ENCODE measurements at regions not wholly inside any gene's neighbourhood (a gene's known extent, or its start where the extent isn't known, plus 50 kb on each side); places are given as distances from the start of the nearest gene placed in this dataset.

DNA sequence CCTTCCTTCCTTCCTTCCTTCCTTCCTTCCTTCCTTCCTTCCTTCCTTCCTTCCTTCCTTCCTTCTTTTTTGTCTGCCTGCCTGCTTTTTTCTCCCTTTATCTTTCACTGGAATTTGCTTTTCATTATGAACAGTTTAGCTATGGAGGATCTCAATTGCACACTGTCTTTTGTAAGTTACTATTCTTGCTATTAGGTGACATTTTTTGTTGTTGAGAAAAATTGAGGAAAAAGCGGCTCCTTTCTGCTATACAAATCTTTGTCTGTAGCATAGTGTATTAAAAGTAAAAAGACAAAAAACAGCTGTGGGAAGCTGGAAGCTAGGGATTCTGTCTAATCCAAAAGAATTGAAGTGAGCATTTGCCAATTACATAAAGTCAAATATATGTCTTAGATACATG lies 448.7 kb downstream of the DCDC2C start:
- 100% methylated on average over 1 of the region's 1 CpG for WGBS, 2 experiments
- no peaks in the 10 kb centered on the region for H3K36me3 ChIP-seq (ENCODE audit: control insufficient read depth, insufficient read depth, low read length)
- no peaks in the 10 kb centered on the region for H3K9me3 ChIP-seq (ENCODE audit: control insufficient read depth, low read length)
- H3K4me1 ChIP-seq (ENCODE audit: control insufficient read depth, insufficient read depth, low read length): no peaks in the 10 kb centered on the region
- no peak overlapping the region for H3K27ac ChIP-seq (ENCODE audit: insufficient read depth, low read depth, low read length, poor library complexity, severe bottlenecking)
- H3K27me3 ChIP-seq (ENCODE audit: control insufficient read depth, insufficient read depth, low read length, poor library complexity, severe bottlenecking): no peaks in the 10 kb centered on the region
- H3K4me3 ChIP-seq (ENCODE audit: insufficient read depth, low read depth, low read length): no peak overlapping the region

DNA sequence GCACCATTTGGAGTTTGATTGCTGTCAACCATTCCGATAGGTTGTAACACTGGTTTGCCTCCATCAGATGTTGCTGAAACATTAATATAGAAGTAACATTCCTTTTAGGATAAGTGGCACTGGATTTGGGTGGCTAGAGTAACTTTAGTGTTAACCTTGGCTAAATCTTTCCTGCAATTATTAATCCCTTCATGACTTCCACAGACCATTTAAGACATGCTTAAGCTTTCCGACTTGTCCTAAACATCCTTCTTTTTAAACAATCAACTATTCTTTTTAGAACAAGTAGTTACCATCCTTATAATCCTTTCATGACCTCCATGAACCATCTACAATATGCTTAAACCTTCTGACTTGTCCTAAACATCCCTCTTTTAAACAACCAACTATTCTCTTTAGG lies 465.5 kb downstream of the DCDC2C start:
- no peaks in the 10 kb centered on the region for H3K4me1 ChIP-seq (ENCODE audit: control insufficient read depth, insufficient read depth, low read length)
- H3K9me3 ChIP-seq (ENCODE audit: control insufficient read depth, low read length): no peaks in the 10 kb centered on the region
- H3K36me3 ChIP-seq (ENCODE audit: control insufficient read depth, insufficient read depth, low read length): no peaks in the 10 kb centered on the region
- H3K27ac ChIP-seq (ENCODE audit: insufficient read depth, low read depth, low read length, poor library complexity, severe bottlenecking): no peak overlapping the region
- WGBS, 2 experiments: no CpG with 5 or more reads among the region's 2 CpGs
- H3K27me3 ChIP-seq (ENCODE audit: control insufficient read depth, insufficient read depth, low read length, poor library complexity, severe bottlenecking): no peaks in the 10 kb centered on the region
- H3K4me3 ChIP-seq (ENCODE audit: insufficient read depth, low read depth, low read length): no peak overlapping the region

DNA sequence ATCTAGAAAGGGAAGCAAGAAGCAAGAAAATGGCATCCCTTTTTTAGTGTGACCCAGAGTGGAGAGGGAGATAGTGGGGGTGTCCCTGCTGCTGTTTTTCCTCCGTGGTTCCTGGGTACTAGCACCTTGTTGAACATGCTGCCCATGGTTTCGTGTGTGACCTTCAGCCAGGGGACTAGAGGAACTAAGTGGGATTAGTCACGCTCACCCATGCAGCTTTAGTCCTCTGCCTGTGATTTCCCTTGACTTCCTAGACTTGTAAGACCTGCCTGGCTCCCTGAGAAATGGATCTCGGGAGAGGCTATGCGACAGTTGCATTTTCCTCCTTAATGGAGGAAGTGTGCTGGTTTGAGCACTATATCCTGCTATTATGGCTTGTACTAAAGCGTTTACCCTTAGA lies 471.4 kb downstream of the DCDC2C start:
- Histone ChIP-seq H3K9me3 (ENCODE audit: control insufficient read depth, low read length) (no peaks in the 10 kb centered on the region), H3K36me3 (ENCODE audit: control insufficient read depth, insufficient read depth, low read length) (no peaks in the 10 kb centered on the region), H3K4me3 (ENCODE audit: insufficient read depth, low read depth, low read length) (no peak overlapping the region), H3K27me3 (ENCODE audit: control insufficient read depth, insufficient read depth, low read length, poor library complexity, severe bottlenecking) (no peaks in the 10 kb centered on the region), H3K27ac (ENCODE audit: insufficient read depth, low read depth, low read length, poor library complexity, severe bottlenecking) (no peak overlapping the region), H3K4me1 (ENCODE audit: control insufficient read depth, insufficient read depth, low read length) (no peaks in the 10 kb centered on the region)
- WGBS, 2 experiments: no CpG with 5 or more reads among the region's 6 CpGs

DNA sequence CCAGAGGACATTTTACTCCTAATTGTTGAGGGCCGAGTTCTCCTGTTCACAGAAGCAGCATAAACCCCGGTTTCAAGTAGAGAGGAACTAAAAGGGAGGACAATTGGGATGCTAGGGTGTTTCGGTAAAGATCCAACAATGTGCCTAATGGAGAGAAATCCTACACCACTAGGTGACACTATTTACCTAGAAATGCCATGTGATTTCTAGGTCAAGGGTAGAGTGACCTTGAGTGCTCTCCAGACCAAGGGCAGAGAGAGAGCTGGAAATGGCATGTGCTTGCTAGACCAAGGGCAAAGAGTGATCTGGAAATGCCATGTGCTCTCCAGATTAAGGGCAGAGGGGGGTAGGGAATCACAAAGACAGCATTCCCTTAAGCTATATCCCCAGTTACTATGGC lies 472.0 kb downstream of the DCDC2C start:
- H3K4me3 ChIP-seq (ENCODE audit: insufficient read depth, low read depth, low read length): no peak overlapping the region
- no peaks in the 10 kb centered on the region for H3K27me3 ChIP-seq (ENCODE audit: control insufficient read depth, insufficient read depth, low read length, poor library complexity, severe bottlenecking)
- H3K36me3 ChIP-seq (ENCODE audit: control insufficient read depth, insufficient read depth, low read length): no peaks in the 10 kb centered on the region
- no peaks in the 10 kb centered on the region for H3K9me3 ChIP-seq (ENCODE audit: control insufficient read depth, low read length)
- no peaks in the 10 kb centered on the region for H3K4me1 ChIP-seq (ENCODE audit: control insufficient read depth, insufficient read depth, low read length)
- H3K27ac ChIP-seq (ENCODE audit: insufficient read depth, low read depth, low read length, poor library complexity, severe bottlenecking): no peak overlapping the region
- WGBS, 2 experiments: no CpG with 5 or more reads among the region's 3 CpGs

DNA sequence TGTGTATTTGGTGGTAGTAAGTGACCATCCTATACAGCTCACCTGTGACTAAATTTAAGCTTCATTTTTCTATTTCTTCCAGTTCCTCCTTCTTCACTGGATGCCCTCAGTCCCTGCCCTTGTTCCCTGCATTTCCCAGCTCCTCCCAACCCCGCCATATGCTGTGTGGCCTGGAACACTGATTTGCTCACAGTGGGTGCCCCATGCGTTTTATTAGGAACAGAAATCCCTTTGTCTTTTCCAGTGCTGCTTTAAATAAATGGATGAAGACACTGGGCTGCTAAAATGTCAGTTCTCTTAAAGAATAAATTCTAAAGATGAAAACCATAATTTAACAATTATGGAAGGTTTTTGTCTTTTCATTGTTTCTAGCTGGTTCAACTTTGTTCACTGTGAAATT lies 477.3 kb downstream of the DCDC2C start:
- Histone ChIP-seq H3K27ac (ENCODE audit: insufficient read depth, low read depth, low read length, poor library complexity, severe bottlenecking) (no peak overlapping the region), H3K4me3 (ENCODE audit: insufficient read depth, low read depth, low read length) (no peak overlapping the region), H3K9me3 (ENCODE audit: control insufficient read depth, low read length) (no peaks in the 10 kb centered on the region), H3K27me3 (ENCODE audit: control insufficient read depth, insufficient read depth, low read length, poor library complexity, severe bottlenecking) (no peaks in the 10 kb centered on the region), H3K4me1 (ENCODE audit: control insufficient read depth, insufficient read depth, low read length) (no peaks in the 10 kb centered on the region), H3K36me3 (ENCODE audit: control insufficient read depth, insufficient read depth, low read length) (no peaks in the 10 kb centered on the region)
- WGBS, 2 experiments: 82 to 94% methylated on average over 2 of the region's 2 CpGs

DNA sequence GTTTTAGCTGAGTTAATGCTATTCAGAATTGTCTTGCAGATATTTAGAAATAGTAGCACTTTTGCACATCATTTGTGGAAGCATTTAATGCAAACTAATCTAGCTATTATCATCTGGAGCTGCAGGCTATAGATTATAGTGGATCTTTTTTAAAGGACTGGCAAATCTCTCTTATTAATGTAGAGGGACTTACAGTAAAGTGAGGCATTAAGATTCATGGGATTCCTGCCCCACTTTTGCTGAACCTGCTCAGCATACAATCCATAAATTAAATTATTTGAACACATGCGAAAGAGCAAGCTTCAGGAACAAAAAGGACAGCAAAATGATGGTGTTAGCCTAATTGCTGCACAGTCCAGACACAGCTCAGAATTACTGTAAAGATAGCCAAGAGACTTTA lies 477.7 kb downstream of the DCDC2C start:
- H3K9me3 ChIP-seq (ENCODE audit: control insufficient read depth, low read length): no peaks in the 10 kb centered on the region
- WGBS, 2 experiments: 84 to 100% methylated on average over 1 of the region's 1 CpG
- no peaks in the 10 kb centered on the region for H3K4me1 ChIP-seq (ENCODE audit: control insufficient read depth, insufficient read depth, low read length)
- no peaks in the 10 kb centered on the region for H3K27me3 ChIP-seq (ENCODE audit: control insufficient read depth, insufficient read depth, low read length, poor library complexity, severe bottlenecking)
- no peaks in the 10 kb centered on the region for H3K36me3 ChIP-seq (ENCODE audit: control insufficient read depth, insufficient read depth, low read length)
- no peak overlapping the region for H3K4me3 ChIP-seq (ENCODE audit: insufficient read depth, low read depth, low read length)
- no peak overlapping the region for H3K27ac ChIP-seq (ENCODE audit: insufficient read depth, low read depth, low read length, poor library complexity, severe bottlenecking)

DNA sequence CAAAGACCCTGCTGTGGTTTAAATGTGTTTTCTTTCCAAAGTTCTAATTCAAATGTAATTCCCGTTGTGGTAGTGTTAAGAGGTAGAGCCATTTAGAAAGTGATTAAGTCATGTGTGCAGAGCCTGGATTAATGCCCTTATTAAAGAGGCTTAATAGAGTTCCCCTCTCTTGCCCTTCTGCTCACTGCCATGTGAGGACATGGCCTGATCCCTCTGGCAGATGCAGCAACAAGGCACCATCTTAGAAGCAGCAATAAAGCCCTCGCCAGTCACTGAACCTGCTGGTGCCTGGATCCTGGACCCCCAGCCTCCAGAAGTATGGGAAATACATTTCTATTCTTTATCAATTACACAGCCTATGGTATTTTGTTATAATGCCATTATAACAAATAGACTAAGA lies 485.2 kb downstream of the DCDC2C start:
- Histone ChIP-seq H3K36me3 (ENCODE audit: control insufficient read depth, insufficient read depth, low read length) (no peaks in the 10 kb centered on the region), H3K27me3 (ENCODE audit: control insufficient read depth, insufficient read depth, low read length, poor library complexity, severe bottlenecking) (no peaks in the 10 kb centered on the region), H3K4me1 (ENCODE audit: control insufficient read depth, insufficient read depth, low read length) (no peaks in the 10 kb centered on the region), H3K4me3 (ENCODE audit: insufficient read depth, low read depth, low read length) (no peak overlapping the region), H3K27ac (ENCODE audit: insufficient read depth, low read depth, low read length, poor library complexity, severe bottlenecking) (no peak overlapping the region), H3K9me3 (ENCODE audit: control insufficient read depth, low read length) (no peaks in the 10 kb centered on the region)
- WGBS, 2 experiments: 97 to 100% methylated on average over 2 of the region's 2 CpGs

DNA sequence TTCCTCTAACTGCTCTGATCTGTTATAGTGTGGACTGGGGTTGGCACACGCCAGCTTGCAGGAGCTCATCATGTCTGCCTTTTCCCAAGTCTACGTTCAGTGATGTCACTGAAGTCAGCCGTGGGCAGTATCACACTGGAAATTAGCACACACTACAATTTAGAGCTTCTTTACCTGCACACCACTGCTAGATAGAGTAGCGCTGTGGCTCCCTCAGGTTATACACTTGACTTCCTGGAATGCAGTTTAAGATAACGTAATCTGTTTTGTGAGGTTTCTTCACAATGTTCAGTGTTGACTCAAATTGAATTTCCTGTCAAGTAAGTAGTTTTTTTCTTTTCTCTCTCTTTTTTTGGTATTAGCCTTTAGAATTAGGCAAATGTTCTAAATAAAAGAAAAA lies 487.2 kb downstream of the DCDC2C start:
- H3K27ac ChIP-seq (ENCODE audit: insufficient read depth, low read depth, low read length, poor library complexity, severe bottlenecking): no peak overlapping the region
- H3K4me3 ChIP-seq (ENCODE audit: insufficient read depth, low read depth, low read length): no peak overlapping the region
- no peaks in the 10 kb centered on the region for H3K4me1 ChIP-seq (ENCODE audit: control insufficient read depth, insufficient read depth, low read length)
- H3K27me3 ChIP-seq (ENCODE audit: control insufficient read depth, insufficient read depth, low read length, poor library complexity, severe bottlenecking): no peaks in the 10 kb centered on the region
- 85 to 92% methylated on average over 5 of the region's 5 CpGs for WGBS, 2 experiments
- H3K36me3 ChIP-seq (ENCODE audit: control insufficient read depth, insufficient read depth, low read length): no peaks in the 10 kb centered on the region
- H3K9me3 ChIP-seq (ENCODE audit: control insufficient read depth, low read length): no peaks in the 10 kb centered on the region

DNA sequence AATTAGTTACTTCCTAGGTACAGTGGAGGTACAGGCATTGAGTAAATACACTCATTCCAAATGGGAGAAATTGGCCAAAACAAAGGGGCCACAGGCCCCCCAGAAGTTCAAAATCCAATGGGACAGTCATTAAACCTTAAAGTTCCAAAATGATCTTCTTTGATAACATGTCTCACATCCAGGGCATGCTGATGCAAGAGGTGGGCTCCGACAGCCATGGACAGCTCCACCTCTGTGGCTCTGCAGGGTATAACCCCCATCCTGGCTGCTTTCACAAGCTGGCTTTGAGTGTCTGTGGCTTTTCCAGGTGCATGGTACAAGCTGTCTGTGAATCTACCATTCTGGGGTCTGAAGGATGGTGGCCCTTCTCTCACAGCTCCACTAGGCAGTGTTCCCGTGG lies 488.7 kb downstream of the DCDC2C start:
- 94 to 96% methylated on average over 2 of the region's 2 CpGs for WGBS, 2 experiments
- no peaks in the 10 kb centered on the region for H3K9me3 ChIP-seq (ENCODE audit: control insufficient read depth, low read length)
- no peak overlapping the region for H3K27ac ChIP-seq (ENCODE audit: insufficient read depth, low read depth, low read length, poor library complexity, severe bottlenecking)
- H3K4me3 ChIP-seq (ENCODE audit: insufficient read depth, low read depth, low read length): no peak overlapping the region
- H3K27me3 ChIP-seq (ENCODE audit: control insufficient read depth, insufficient read depth, low read length, poor library complexity, severe bottlenecking): no peaks in the 10 kb centered on the region
- H3K36me3 ChIP-seq (ENCODE audit: control insufficient read depth, insufficient read depth, low read length): no peaks in the 10 kb centered on the region
- no peaks in the 10 kb centered on the region for H3K4me1 ChIP-seq (ENCODE audit: control insufficient read depth, insufficient read depth, low read length)

DNA sequence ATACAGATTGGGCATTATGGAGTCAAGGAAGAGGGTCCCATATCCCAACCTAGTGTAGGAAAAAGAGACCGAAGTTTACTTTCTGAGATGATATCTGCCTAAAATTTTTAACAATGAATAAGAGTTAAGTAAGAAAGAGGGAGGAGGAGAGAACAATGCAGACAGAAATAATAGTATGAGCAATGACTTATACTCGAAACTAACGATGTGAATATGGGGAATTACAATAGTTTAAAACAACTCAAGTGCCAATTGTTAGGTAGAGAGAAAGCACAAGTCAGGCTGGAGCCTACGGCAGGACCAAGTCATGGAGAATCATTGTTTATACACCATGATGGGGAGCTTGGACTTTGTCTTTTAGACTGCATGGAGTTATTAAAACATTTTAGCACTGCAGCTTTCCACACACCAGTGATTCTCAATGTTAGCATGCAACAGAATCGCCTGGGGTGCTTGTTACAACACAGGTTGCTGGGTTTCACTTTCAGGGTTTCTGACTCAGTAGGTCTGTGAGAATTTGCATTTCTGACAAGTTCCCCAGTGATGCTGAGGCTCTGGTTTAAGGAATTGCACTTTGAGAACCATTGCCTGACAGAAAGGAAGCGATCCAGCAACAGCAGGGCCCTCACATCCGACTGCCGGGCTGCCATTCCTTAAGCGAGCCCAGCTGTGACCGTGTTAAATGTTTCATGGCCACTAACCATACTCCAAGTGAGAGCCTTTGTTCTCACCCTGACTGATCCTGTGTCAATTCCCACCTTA lies 511.2 kb downstream of the DCDC2C start:
- 78 to 82% methylated on average over 10 of the region's 10 CpGs for WGBS, 2 experiments
- no peak overlapping the region for H3K27ac ChIP-seq (ENCODE audit: insufficient read depth, low read depth, low read length, poor library complexity, severe bottlenecking)
- no peak overlapping the region for H3K4me3 ChIP-seq (ENCODE audit: insufficient read depth, low read depth, low read length)

DNA sequence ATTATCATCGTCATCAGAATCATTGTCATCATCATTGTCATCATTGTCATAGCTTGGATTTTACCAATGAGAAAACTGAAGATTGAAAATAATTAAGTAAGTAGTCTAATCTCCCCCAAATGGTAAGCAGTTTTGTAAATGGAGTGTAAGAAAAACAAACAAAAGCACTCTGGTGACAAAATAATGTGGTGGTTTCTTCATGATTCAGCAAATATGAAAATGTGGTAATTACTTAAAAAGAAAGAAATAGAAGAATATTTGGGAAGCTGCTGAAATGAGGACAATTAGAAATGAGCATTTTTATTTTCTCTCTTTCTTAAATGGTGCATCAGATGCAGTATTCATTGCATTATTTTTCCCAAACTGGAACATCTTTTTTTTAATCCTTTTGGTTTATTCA lies 514.4 kb downstream of the DCDC2C start:
- 89% methylated on average over 1 of the region's 1 CpG; no CpG with 5 or more reads in 1 of the 2 experiments for WGBS, 2 experiments
- Histone ChIP-seq H3K9me3 (ENCODE audit: control insufficient read depth, low read length) (no peaks in the 10 kb centered on the region), H3K4me3 (ENCODE audit: insufficient read depth, low read depth, low read length) (no peak overlapping the region), H3K27me3 (ENCODE audit: control insufficient read depth, insufficient read depth, low read length, poor library complexity, severe bottlenecking) (no peaks in the 10 kb centered on the region), H3K27ac (ENCODE audit: insufficient read depth, low read depth, low read length, poor library complexity, severe bottlenecking) (no peak overlapping the region), H3K4me1 (ENCODE audit: control insufficient read depth, insufficient read depth, low read length) (peaks cover 32% of the 10 kb centered on the region), H3K36me3 (ENCODE audit: control insufficient read depth, insufficient read depth, low read length) (no peaks in the 10 kb centered on the region)

More for the DNA sequence above, 511.2 kb downstream of the DCDC2C start:
- Histone ChIP-seq H3K9me3 (ENCODE audit: control insufficient read depth, low read length) (no peaks in the 10 kb centered on the region), H3K36me3 (ENCODE audit: control insufficient read depth, insufficient read depth, low read length) (no peaks in the 10 kb centered on the region), H3K27me3 (ENCODE audit: control insufficient read depth, insufficient read depth, low read length, poor library complexity, severe bottlenecking) (no peaks in the 10 kb centered on the region), H3K4me1 (ENCODE audit: control insufficient read depth, insufficient read depth, low read length) (peaks cover 21% of the 10 kb centered on the region)

All from ectodermal cell (in vitro differentiated cells).